Thyroid gland (tissue), 4 donors: ENCODE measurements at regions not wholly inside any gene's neighbourhood (a gene's known extent, or its start where the extent isn't known, plus 50 kb on each side); places are given as distances from the start of the nearest gene placed in this dataset.

Experiments
- CTCF ChIP-seq, 6 experiments: fragments of 200-600 bp in 3 of 6; fragments of 450-650 bp in 3 of 6; sonication (generic) in 3 of 6; IDR thresholded peaks; one replicate each; pipeline ENCODE4 v1.5.1; 2016 to 2019; ENCODE audit warnings: antibody characterized with exemption in 6 of 6, mild to moderate bottlenecking in 2 of 6, inconsistent platforms in 1 of 6, moderate library complexity in 1 of 6
- POLR2A ChIP-seq, 2 donors: fragments of 450-650 bp; IDR thresholded peaks; one replicate each; pipeline ENCODE4 v1.6.1; 2017; ENCODE audit warnings: antibody characterized with exemption in 2 of 2, mild to moderate bottlenecking in 2 of 2, moderate library complexity in 1 of 2

GRCh38 chr2:154995361-154995760 is 296.9 kb downstream of the KCNJ3 start:
- no peak for TF ChIP-seq CTCF (IDR thresholded peaks at IDR 0.05)
- TF ChIP-seq POLR2A (IDR thresholded peaks at IDR 0.05), result no peak
